ENCODE measurements at regions not wholly inside any gene's neighbourhood (a gene's known extent, or its start where the extent isn't known, plus 50 kb on each side); places are given as distances from the start of the nearest gene placed in this dataset.

- no peak overlapping the region for H3K4me3 ChIP-seq (ENCODE audit: control insufficient read depth, low read depth, low read length)
- TF ChIP-seq, protein P1, sequence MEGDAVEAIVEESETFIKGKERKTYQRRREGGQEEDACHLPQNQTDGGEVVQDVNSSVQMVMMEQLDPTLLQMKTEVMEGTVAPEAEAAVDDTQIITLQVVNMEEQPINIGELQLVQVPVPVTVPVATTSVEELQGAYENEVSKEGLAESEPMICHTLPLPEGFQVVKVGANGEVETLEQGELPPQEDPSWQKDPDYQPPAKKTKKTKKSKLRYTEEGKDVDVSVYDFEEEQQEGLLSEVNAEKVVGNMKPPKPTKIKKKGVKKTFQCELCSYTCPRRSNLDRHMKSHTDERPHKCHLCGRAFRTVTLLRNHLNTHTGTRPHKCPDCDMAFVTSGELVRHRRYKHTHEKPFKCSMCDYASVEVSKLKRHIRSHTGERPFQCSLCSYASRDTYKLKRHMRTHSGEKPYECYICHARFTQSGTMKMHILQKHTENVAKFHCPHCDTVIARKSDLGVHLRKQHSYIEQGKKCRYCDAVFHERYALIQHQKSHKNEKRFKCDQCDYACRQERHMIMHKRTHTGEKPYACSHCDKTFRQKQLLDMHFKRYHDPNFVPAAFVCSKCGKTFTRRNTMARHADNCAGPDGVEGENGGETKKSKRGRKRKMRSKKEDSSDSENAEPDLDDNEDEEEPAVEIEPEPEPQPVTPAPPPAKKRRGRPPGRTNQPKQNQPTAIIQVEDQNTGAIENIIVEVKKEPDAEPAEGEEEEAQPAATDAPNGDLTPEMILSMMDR (IDR thresholded peaks at IDR 0.05; ENCODE audit: control insufficient read depth, insufficient read depth, low read depth, low read length, missing control alignments), result no peak
- no peak for DNase-seq (ENCODE audit: low read depth)
Measured at GRCh38 chr5:9712911-9713310, 82.8 kb upstream of the TAS2R1 start.

DNA sequence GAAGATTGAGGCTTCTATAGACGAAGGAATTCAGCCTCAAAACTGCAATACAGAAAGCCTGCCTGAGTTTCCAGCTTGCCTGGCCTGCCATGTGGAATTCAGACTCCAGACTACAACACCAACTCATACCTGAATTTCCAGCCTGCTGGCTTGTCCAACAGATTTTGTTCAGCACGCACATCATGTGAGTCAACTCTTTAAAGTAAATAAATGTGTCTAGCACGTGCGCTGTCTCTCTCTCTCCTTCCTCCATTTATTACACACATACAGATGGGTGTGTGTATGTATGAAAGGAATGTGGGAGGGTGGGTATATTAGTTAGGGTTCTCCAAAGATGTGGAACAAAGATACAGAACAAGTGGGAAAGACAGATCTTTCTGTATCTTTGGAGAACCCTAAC, 82.4 kb upstream of the TAS2R1 start:
- TF ChIP-seq, protein P1 (IDR thresholded peaks at IDR 0.05; ENCODE audit: control insufficient read depth, insufficient read depth, low read depth, low read length, missing control alignments), result no peak
- peak; percentile 76 for DNase-seq (ENCODE audit: low read depth)
- H3K4me3 ChIP-seq (ENCODE audit: control insufficient read depth, low read depth, low read length), result no peak overlapping the region

GRCh38 chr5:9710069-9710468, 79.9 kb upstream of the TAS2R1 start:
- no peak for DNase-seq (ENCODE audit: low read depth)
- TF ChIP-seq, protein P1 (IDR thresholded peaks at IDR 0.05; ENCODE audit: control insufficient read depth, insufficient read depth, low read depth, low read length, missing control alignments), result no peak
- H3K4me3 ChIP-seq (ENCODE audit: control insufficient read depth, low read depth, low read length), result no peak overlapping the region

DNA sequence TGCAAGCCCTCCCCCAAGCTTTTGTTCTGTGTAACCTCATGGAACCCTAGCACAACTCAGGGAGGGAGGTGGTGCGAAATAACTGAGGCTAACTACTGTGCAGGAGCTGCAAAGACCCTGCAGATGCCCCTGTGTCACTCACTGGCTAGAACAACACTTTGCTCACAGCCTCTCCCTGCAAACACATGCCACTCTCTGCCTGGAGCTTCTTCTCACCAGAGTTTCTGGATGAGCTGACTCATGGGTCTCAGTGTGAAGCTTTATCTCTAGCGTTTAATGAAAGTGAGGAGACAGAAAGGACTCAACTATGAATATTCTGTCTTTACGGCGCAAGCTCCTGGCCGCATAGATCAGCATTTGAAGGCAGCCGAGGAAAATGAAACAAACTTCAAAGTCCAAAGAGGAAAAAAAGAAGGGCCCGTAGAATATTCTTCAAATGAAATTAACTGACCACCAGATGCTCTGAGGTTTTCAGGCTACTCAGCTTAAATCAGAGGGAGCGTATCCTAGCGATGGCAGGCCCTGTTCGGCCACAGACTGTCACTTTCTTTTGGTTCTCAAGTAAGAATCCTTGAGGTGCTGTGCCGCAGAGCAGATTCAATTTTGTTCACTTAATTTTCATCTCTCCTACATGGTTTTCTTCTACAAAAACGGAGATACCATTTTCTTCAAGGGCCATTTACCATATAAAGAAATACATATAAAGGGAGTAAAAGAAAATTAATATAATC, 77.7 kb upstream of the TAS2R1 start:
- TF ChIP-seq, protein P1 (IDR thresholded peaks at IDR 0.05; ENCODE audit: control insufficient read depth, insufficient read depth, low read depth, low read length, missing control alignments), result no peak
- no peak for DNase-seq (ENCODE audit: low read depth)
- no peak overlapping the region for H3K4me3 ChIP-seq (ENCODE audit: control insufficient read depth, low read depth, low read length)

DNA sequence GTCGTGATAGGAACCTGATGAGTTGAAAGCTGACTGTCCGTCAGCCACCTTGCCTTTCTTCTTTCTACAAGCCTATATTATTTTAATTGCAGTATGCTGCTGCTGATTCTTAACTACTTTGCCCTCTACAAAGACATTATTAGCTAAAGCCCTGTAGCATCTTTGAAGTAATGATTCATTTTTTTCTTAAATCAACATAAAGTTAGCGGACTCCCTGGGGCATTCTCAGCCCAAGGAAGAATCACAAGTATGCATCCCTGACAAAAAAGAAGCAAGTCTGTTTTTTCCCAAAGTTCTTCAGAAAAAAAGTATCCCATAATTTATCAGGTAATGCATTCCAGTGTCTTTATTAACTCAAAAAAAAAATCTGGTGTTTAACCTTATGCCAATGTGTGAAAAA, 69.5 kb upstream of the TAS2R1 start:
- H3K4me3 ChIP-seq (ENCODE audit: control insufficient read depth, low read depth, low read length), result no peak overlapping the region
- TF ChIP-seq, protein P1 (IDR thresholded peaks at IDR 0.05; ENCODE audit: control insufficient read depth, insufficient read depth, low read depth, low read length, missing control alignments), result no peak
- DNase-seq (ENCODE audit: low read depth), result no peak

DNA sequence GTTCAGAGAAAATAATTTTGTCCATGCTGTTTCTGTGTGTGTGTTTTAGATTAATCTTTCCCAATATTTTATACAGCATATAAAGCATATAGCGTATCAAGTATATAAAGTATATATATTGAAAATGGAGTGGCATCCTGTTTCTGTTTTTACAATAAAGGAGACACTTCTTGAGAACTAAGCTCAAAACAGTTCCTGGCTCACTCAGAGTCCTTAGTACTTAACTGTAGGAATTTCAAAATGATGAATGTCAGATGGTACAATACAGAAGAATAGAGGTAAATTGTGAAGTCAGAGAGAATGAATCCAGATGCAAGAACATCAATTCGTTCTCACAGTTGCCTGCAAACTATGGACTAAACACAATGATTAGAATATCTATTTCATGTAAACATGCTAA, 68.7 kb upstream of the TAS2R1 start:
- TF ChIP-seq, protein P1 (IDR thresholded peaks at IDR 0.05; ENCODE audit: control insufficient read depth, insufficient read depth, low read depth, low read length, missing control alignments), result no peak
- DNase-seq (ENCODE audit: low read depth), result no peak
- no peak overlapping the region for H3K4me3 ChIP-seq (ENCODE audit: control insufficient read depth, low read depth, low read length)
